Panc1 (cell line): ENCODE measurements at regions not wholly inside any gene's neighbourhood (a gene's known extent, or its start where the extent isn't known, plus 50 kb on each side); places are given as distances from the start of the nearest gene placed in this dataset.

Experiments
- CTCF ChIP-seq: fragments of 450-650 bp; IDR thresholded peaks from 2 replicates; pipeline ENCODE4 v1.5.1; 2017; ENCODE audit warnings: mild to moderate bottlenecking
- POLR2AphosphoS5 ChIP-seq: IDR thresholded peaks from 2 replicates; pipeline ENCODE4 v1.6.1; 2012; ENCODE audit warnings: mild to moderate bottlenecking, low read depth, low read length, moderate library complexity
- SIN3A ChIP-seq: IDR thresholded peaks from 2 replicates; pipeline ENCODE4 v1.6.1; 2012; ENCODE audit warnings: low read depth, mild to moderate bottlenecking, low read length, moderate library complexity, borderline replicate concordance; ENCODE audit not compliant: insufficient read depth
- TCF7L2 ChIP-seq: IDR thresholded peaks from 2 replicates; pipeline ENCODE4 v1.6.1; 2011; ENCODE audit warnings: mild to moderate bottlenecking, low read depth, low read length, inconsistent platforms
- TF ChIP-seq, protein P1 (sequence below), 2 experiments: IDR thresholded peaks; 2 replicates each; pipeline ENCODE4 v1.6.1; 2011 to 2012; ENCODE audit warnings: low read depth in 2 of 2, control low read depth in 1 of 2, low read length in 1 of 2, mild to moderate bottlenecking in 1 of 2, moderate library complexity in 1 of 2; ENCODE audit not compliant: insufficient read depth in 1 of 2

DNA sequence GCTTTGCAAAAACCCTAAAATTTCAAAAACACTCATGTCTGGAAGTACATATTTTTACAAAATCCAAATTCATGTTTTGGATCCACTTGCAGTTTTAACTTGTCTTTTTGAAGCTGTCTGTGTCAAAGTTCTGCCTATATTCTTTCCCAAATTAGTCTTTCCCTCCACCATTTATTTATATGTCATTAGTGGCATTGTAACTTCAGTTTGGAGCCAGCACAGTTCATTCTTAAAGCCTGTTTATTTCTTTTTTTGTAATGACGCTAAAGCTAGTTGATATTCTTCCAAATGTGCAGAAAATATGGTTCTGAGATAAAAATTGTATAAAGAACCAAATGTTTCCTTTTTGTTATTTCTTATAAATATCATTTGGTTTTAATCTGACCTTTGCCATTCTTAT, 2039.3 kb downstream of the OLFM4 start:
- no peak for TF ChIP-seq CTCF
- TF ChIP-seq, protein P1, sequence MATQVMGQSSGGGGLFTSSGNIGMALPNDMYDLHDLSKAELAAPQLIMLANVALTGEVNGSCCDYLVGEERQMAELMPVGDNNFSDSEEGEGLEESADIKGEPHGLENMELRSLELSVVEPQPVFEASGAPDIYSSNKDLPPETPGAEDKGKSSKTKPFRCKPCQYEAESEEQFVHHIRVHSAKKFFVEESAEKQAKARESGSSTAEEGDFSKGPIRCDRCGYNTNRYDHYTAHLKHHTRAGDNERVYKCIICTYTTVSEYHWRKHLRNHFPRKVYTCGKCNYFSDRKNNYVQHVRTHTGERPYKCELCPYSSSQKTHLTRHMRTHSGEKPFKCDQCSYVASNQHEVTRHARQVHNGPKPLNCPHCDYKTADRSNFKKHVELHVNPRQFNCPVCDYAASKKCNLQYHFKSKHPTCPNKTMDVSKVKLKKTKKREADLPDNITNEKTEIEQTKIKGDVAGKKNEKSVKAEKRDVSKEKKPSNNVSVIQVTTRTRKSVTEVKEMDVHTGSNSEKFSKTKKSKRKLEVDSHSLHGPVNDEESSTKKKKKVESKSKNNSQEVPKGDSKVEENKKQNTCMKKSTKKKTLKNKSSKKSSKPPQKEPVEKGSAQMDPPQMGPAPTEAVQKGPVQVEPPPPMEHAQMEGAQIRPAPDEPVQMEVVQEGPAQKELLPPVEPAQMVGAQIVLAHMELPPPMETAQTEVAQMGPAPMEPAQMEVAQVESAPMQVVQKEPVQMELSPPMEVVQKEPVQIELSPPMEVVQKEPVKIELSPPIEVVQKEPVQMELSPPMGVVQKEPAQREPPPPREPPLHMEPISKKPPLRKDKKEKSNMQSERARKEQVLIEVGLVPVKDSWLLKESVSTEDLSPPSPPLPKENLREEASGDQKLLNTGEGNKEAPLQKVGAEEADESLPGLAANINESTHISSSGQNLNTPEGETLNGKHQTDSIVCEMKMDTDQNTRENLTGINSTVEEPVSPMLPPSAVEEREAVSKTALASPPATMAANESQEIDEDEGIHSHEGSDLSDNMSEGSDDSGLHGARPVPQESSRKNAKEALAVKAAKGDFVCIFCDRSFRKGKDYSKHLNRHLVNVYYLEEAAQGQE (IDR thresholded peaks at IDR 0.05; ENCODE audit: insufficient read depth in 1 of 2, low read depth in 2 of 2, low read length in 1 of 2), result no peak
- TF ChIP-seq POLR2AphosphoS5, result no peak
- TF ChIP-seq TCF7L2, result no peak
- no peak for TF ChIP-seq SIN3A
